PC-3 (cell line): ENCODE measurements at regions not wholly inside any gene's neighbourhood (a gene's known extent, or its start where the extent isn't known, plus 50 kb on each side); places are given as distances from the start of the nearest gene placed in this dataset.

Experiments
- EZH2phosphoT487 ChIP-seq: fragments of 300-600 bp; sonication (generic); IDR thresholded peaks from 2 replicates; pipeline ENCODE4 v1.6.1; 2018; ENCODE audit warnings: mild to moderate bottlenecking, antibody characterized with exemption, low read length, borderline replicate concordance
- TF ChIP-seq, protein P1 (sequence below): fragments of 300-600 bp; sonication (generic); conservative IDR thresholded peaks from 2 replicates; pipeline ENCODE4 v1.5.1; 2017; ENCODE audit warnings: antibody characterized with exemption, low read depth, mild to moderate bottlenecking, low read length

GRCh38 chr18:78457011-78457410 lies 522.6 kb upstream of the SALL3 start:
- TF ChIP-seq EZH2phosphoT487: no peak
- TF ChIP-seq, protein P1, sequence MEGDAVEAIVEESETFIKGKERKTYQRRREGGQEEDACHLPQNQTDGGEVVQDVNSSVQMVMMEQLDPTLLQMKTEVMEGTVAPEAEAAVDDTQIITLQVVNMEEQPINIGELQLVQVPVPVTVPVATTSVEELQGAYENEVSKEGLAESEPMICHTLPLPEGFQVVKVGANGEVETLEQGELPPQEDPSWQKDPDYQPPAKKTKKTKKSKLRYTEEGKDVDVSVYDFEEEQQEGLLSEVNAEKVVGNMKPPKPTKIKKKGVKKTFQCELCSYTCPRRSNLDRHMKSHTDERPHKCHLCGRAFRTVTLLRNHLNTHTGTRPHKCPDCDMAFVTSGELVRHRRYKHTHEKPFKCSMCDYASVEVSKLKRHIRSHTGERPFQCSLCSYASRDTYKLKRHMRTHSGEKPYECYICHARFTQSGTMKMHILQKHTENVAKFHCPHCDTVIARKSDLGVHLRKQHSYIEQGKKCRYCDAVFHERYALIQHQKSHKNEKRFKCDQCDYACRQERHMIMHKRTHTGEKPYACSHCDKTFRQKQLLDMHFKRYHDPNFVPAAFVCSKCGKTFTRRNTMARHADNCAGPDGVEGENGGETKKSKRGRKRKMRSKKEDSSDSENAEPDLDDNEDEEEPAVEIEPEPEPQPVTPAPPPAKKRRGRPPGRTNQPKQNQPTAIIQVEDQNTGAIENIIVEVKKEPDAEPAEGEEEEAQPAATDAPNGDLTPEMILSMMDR: no peak
